ENCODE measurements at regions not wholly inside any gene's neighbourhood (a gene's known extent, or its start where the extent isn't known, plus 50 kb on each side); places are given as distances from the start of the nearest gene placed in this dataset.

DNA sequence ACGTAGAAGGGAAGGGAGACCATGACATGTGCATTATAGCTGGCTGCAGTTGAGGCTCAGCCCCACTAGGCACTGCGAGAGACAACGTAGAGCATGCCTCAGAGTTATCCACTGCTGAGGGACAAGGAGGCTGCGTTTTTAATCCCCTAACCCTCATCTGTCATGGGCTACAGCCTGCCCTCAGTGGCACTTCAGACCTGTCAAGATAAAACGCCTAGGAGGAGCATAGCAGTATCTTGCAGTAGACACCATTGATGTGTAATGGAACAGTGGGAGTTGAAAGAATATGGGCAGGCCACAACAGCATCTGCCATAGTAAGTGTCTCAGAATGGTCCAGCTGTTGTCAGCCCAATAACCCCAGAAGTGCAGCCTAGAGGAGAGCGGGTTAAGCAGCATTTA lies 307.0 kb upstream of the PTBP2 start:
- no peak for TF ChIP-seq EZH2 (IDR thresholded peaks at IDR 0.05)
- Histone ChIP-seq H3K9ac (ENCODE audit: insufficient read length) (no peak overlapping the region), H3K4me3 (no peak overlapping the region), H3K27ac (no peak overlapping the region), H3K36me3 (ENCODE audit: insufficient read depth, low read length) (no peaks in the 10 kb centered on the region), H3K9me3 (ENCODE audit: low read depth, low read length) (no peaks in the 10 kb centered on the region)
- no peak for DNase-seq (ENCODE audit: low read depth, low spot score)

GRCh38 chr1:96416111-96416595 lies 305.4 kb upstream of the PTBP2 start:
- DNase-seq (ENCODE audit: low read depth, low spot score) = no peak
- Histone ChIP-seq H3K4me3 (no peak overlapping the region), H3K9me3 (ENCODE audit: low read depth, low read length) (no peaks in the 10 kb centered on the region), H3K36me3 (ENCODE audit: insufficient read depth, low read length) (no peaks in the 10 kb centered on the region), H3K9ac (ENCODE audit: insufficient read length) (no peak overlapping the region), H3K27ac (no peak overlapping the region)
- TF ChIP-seq FOXP2 (optimal IDR thresholded peaks at IDR 0.05; ENCODE audit: control extremely low read depth, extremely low read length, insufficient read depth) = no peak
- TF ChIP-seq POLR2AphosphoS5 (IDR thresholded peaks at IDR 0.05; ENCODE audit: borderline replicate concordance, low read depth, low read length) = no peak
- TF ChIP-seq EZH2 (IDR thresholded peaks at IDR 0.05) = no peak

- H3K4me3 ChIP-seq = no peak overlapping the region
- no peak overlapping the region for H3K9ac ChIP-seq (ENCODE audit: insufficient read length)
- H3K27ac ChIP-seq = no peak overlapping the region
- DNase-seq (ENCODE audit: low read depth, low spot score) = no peak
- no peak for TF ChIP-seq POLR2AphosphoS5 (IDR thresholded peaks at IDR 0.05; ENCODE audit: borderline replicate concordance, low read depth, low read length)
- no peak for TF ChIP-seq EZH2 (IDR thresholded peaks at IDR 0.05)
- TF ChIP-seq FOXP2 (optimal IDR thresholded peaks at IDR 0.05; ENCODE audit: control extremely low read depth, extremely low read length, insufficient read depth) = no peak
- H3K36me3 ChIP-seq (ENCODE audit: insufficient read depth, low read length) = no peaks in the 10 kb centered on the region
- H3K9me3 ChIP-seq (ENCODE audit: low read depth, low read length) = no peaks in the 10 kb centered on the region
Observed at GRCh38 chr1:96416701-96417444, 304.7 kb upstream of the PTBP2 start.

GRCh38 chr1:96418969-96419368 lies 302.6 kb upstream of the PTBP2 start:
- TF ChIP-seq POLR2AphosphoS5 (IDR thresholded peaks at IDR 0.05; ENCODE audit: borderline replicate concordance, low read depth, low read length) = no peak
- TF ChIP-seq EZH2 (IDR thresholded peaks at IDR 0.05) = no peak
- no peak for TF ChIP-seq FOXP2 (optimal IDR thresholded peaks at IDR 0.05; ENCODE audit: control extremely low read depth, extremely low read length, insufficient read depth)
- DNase-seq (ENCODE audit: low read depth, low spot score) = no peak

GRCh38 chr1:96424877-96425276 lies 296.7 kb upstream of the PTBP2 start:
- Histone ChIP-seq H3K4me3 (no peak overlapping the region), H3K36me3 (ENCODE audit: insufficient read depth, low read length) (no peaks in the 10 kb centered on the region), H3K9ac (ENCODE audit: insufficient read length) (no peak overlapping the region), H3K9me3 (ENCODE audit: low read depth, low read length) (no peaks in the 10 kb centered on the region), H3K27ac (no peak overlapping the region)
- TF ChIP-seq EZH2 (IDR thresholded peaks at IDR 0.05) (no peak), FOXP2 (optimal IDR thresholded peaks at IDR 0.05; ENCODE audit: control extremely low read depth, extremely low read length, insufficient read depth) (no peak), POLR2AphosphoS5 (IDR thresholded peaks at IDR 0.05; ENCODE audit: borderline replicate concordance, low read depth, low read length) (no peak)
- DNase-seq (ENCODE audit: low read depth, low spot score) = no peak

More at GRCh38 chr1:96418969-96419368, 302.6 kb upstream of the PTBP2 start:
- Histone ChIP-seq H3K9me3 (ENCODE audit: low read depth, low read length) (no peaks in the 10 kb centered on the region), H3K36me3 (ENCODE audit: insufficient read depth, low read length) (no peaks in the 10 kb centered on the region), H3K4me3 (no peak overlapping the region), H3K27ac (no peak overlapping the region), H3K9ac (ENCODE audit: insufficient read length) (no peak overlapping the region)

GRCh38 chr1:96425382-96426129 lies 296.0 kb upstream of the PTBP2 start:
- no peak overlapping the region for H3K27ac ChIP-seq
- no peak overlapping the region for H3K4me3 ChIP-seq
- TF ChIP-seq FOXP2 (optimal IDR thresholded peaks at IDR 0.05; ENCODE audit: control extremely low read depth, extremely low read length, insufficient read depth) = no peak
- no peak for TF ChIP-seq EZH2 (IDR thresholded peaks at IDR 0.05)
- TF ChIP-seq POLR2AphosphoS5 (IDR thresholded peaks at IDR 0.05; ENCODE audit: borderline replicate concordance, low read depth, low read length) = no peak
- H3K36me3 ChIP-seq (ENCODE audit: insufficient read depth, low read length) = no peaks in the 10 kb centered on the region
- no peaks in the 10 kb centered on the region for H3K9me3 ChIP-seq (ENCODE audit: low read depth, low read length)
- H3K9ac ChIP-seq (ENCODE audit: insufficient read length) = no peak overlapping the region
- DNase-seq (ENCODE audit: low read depth, low spot score) = no peak

- no peak for DNase-seq (ENCODE audit: low read depth, low spot score)
- Histone ChIP-seq H3K9ac (ENCODE audit: insufficient read length) (no peak overlapping the region), H3K4me3 (no peak overlapping the region), H3K9me3 (ENCODE audit: low read depth, low read length) (no peaks in the 10 kb centered on the region), H3K36me3 (ENCODE audit: insufficient read depth, low read length) (no peaks in the 10 kb centered on the region), H3K27ac (no peak overlapping the region)
- TF ChIP-seq EZH2 (IDR thresholded peaks at IDR 0.05) = no peak
- TF ChIP-seq FOXP2 (optimal IDR thresholded peaks at IDR 0.05; ENCODE audit: control extremely low read depth, extremely low read length, insufficient read depth) = no peak
- TF ChIP-seq POLR2AphosphoS5 (IDR thresholded peaks at IDR 0.05; ENCODE audit: borderline replicate concordance, low read depth, low read length) = no peak
Observed at GRCh38 chr1:96427616-96428015, 294.0 kb upstream of the PTBP2 start.

GRCh38 chr1:96445302-96445701 lies 276.3 kb upstream of the PTBP2 start:
- Histone ChIP-seq H3K9ac (ENCODE audit: insufficient read length) (no peak overlapping the region), H3K9me3 (ENCODE audit: low read depth, low read length) (no peaks in the 10 kb centered on the region)
- no peak for DNase-seq (ENCODE audit: low read depth, low spot score)

More at GRCh38 chr1:96445302-96445701, 276.3 kb upstream of the PTBP2 start:
- H3K27ac ChIP-seq = no peak overlapping the region
- H3K36me3 ChIP-seq (ENCODE audit: insufficient read depth, low read length) = no peaks in the 10 kb centered on the region
- H3K4me3 ChIP-seq = no peak overlapping the region
- TF ChIP-seq POLR2AphosphoS5 (IDR thresholded peaks at IDR 0.05; ENCODE audit: borderline replicate concordance, low read depth, low read length) (no peak), EZH2 (IDR thresholded peaks at IDR 0.05) (no peak), FOXP2 (optimal IDR thresholded peaks at IDR 0.05; ENCODE audit: control extremely low read depth, extremely low read length, insufficient read depth) (no peak)

All from SK-N-MC (cell line).